Fibroblast of skin of back (primary cell): ENCODE measurements at regions not wholly inside any gene's neighbourhood (a gene's known extent, or its start where the extent isn't known, plus 50 kb on each side); places are given as distances from the start of the nearest gene placed in this dataset.
A peak's percentile ranks its signal among the peaks of the same experiment; 100 is the strongest.
"Not testable (repeated sequence)": the region's sequence is repeated elsewhere in the genome, so short reads cannot be mapped to it uniquely, and the experiment has no call there.

Experiments
- DNase-seq: peaks from one replicate; pipeline ENCODE4 v3.0.0-alpha.2; 2013

DNA sequence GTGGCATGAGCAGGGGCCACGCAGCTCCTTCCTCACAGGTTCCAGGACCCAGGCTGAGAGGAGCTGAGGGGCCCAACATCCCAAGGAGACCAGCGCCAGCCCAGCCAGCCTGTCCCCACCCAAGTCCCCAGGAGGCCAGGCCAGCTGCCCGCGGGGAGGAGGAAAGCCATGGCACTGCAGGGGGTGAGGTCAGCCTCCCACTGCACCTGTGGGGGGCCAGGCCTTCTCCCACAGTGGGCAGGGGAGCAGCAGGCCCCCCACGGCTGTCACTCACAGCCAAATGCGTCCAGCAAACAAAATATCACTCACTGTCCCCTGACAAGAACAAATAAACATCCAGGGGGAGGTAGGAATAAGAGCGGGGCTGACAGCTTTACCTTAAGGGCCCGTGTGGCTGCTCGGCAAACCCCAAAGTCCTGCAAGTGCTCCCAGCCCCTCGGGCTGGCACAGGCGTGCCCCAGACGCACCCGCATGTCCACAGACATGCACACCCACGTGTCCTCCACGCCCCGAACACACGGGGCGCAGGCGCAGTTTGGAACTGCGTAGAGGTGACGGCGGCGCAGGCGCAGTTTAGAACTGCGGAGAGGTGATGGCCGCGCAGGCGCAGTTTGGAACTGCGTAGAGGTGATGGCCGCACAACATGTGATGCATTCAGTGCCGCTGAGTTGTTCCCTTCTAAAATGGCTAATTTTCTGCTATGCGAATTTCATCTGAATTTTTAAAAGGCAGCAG lies 291.1 kb downstream of the FOXL1 start:
- DNase-seq: no peak

DNA sequence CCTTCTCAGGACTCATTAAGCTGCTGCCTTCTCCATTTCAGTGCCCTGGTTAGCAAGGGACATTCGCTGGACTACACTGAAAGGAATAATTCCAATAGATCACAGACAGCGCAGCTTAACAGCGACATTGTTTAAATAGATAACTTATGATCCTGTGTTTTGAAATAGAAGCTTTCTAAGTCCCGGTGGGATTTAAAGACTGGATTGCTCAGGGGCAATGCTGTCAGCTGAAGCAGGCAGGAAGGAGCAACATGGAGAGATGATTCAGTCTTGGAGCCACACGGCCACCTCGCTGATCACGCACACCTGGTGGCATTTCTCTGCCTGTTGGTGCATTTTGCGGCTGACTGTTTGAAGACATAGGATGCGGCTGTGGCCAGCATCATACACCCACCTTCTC lies 292.0 kb downstream of the FOXL1 start:
- peak; percentile 64 for DNase-seq

DNA sequence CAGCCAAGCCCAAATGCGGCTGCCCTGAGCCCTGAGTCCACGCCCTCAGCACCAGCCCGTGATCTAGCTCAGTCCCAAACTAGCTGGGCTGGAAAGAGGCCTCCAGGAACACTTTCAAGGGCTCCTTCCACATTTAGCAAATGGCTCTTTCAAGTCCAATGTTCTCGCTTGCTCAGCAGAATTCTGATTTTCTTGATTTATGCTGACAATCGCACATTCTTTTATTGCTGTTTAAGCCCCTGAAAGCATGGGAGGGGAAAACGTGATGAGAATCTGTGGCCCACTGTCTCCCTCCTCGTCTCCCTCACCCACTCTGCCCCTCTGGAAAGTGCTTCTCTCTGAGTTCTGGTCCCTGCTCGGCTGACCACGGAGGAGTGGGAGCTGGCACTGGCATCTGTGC lies 293.8 kb downstream of the FOXL1 start:
- no peak for DNase-seq

DNA sequence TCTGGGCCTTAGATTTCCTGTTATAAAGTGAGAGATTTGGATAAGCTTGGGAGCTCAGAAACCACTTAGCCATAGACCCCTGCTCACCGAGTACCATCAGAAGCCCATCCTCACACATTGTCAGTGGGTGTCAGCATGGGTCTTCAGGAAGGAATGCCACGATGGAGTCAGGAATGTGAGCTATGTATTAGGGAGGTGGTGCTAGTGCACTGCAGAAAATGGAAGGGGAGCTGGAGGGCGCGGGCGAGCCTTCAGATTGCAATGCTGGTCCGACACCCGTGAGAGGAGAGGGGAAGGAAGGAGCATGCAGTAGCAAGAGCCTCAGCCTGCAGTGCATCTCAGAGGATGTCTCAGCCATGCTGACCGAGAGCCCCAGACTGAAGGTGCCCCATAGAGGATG lies 294.5 kb downstream of the FOXL1 start:
- DNase-seq: no peak

DNA sequence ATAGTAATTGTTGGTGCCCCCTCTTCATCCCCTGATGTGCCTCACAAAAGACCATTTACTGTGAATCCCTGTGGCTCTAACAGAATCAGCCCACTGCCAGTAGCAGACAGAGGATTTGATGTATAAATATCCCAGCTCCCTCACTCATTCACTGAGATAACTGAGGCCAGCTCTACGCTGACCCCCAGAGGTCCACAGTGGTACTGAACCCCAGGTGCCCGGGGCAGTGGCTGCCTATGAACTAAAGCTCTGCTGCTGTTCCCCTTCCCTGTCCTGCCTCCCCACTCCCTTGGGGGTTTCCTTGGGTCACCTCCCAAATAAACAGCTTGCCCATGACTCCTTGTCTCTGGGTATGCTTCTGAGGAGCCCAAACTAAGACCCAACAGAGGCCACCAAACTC lies 295.8 kb downstream of the FOXL1 start:
- peak; percentile 28 for DNase-seq

DNA sequence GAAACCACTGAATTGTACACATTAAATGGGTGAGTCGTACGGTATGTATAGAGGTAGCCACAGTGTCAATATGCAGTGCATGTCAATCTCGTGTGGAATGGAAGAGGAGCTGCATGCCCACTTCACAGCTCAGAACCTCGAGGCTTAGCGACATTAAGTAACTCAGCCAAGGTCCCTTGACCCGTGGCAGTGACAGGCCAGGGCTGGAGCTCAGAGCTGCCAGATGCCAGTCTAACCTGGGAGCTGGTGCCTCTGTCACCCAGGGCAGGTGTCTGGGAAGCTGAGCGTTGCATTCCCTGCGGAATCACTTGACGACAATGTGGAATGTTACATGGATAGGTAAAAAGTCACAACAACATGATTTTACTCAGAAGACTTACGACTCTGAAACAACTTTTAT lies 298.1 kb downstream of the FOXL1 start:
- no peak for DNase-seq

DNA sequence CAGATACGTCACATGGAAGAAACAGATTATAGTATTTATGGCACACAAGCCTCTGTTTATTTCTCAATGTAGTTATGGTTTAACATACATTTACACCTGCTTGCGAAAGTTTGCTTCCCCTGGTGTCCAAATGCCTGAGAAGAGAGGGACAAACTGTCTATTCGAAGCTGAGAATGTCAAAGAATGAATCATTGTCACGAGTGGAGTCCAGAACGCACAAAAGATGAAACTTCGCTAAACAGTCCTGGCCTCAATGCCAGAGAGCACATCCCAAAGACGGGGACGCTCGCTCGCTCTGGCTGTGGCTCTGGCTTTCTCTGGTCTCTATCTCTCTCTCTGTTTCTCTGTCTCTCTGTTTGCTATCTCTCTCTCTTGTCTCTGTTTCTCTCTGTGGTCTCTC lies 298.8 kb downstream of the FOXL1 start:
- DNase-seq: no peak

DNA sequence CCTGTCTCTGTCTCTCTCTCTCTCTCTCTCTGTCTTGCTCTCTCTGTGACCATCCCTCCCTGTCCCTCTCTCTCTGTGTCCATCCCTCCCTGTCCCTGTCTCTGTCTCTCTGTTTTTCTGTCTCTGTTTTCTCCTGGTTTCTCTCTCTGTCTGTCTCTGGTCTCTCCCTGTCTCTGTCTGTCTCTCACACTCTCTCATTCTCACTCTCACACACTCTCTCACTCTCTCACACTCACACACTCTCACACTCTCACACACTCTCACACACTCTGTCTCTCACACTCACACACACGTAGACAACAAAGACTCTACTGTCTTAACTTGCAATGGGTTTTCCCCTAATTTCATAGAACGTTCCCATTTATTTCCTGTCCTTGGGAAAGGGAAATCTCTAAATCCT lies 299.5 kb downstream of the FOXL1 start:
- no peak for DNase-seq

DNA sequence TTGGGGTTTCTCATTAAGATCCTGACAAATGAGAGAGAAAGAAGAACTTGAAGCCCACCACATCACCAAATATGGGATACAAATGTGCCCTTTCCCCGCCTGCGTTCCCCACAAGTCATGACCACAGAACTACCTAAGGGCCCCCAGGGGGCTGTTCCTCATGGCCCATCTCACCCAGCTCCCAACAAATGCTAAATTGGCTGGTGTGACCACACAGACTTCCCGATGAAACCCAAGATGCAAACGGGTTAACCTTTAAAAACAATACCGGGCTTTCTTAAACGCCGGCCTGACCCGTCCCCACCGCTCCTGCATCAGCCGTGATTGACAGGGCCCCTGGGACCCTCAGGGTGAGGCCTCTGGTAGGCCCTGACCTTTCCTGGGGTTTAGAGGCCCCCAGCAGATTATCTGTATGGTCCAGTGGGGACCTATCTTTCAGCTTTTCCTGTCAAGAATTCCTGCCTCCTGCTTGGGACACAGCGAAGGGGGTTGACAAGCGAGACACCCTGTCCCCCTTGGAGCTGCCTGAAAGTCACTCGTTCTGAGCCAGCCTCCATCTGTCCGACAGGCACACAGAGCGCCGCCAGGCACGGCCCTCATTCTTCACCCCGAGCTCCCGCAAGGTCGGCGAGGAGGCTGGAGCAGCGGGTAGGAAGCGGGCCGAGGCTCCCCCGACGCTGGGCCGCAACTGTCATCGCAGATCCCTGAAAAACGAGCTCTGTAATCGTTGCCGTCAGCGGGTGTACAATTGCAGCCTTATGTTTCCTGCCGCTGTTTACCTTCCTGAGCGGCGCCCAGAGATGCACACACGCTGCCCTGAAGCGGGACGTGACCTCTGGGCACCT lies 300.1 kb downstream of the FOXL1 start:
- DNase-seq: no peak

DNA sequence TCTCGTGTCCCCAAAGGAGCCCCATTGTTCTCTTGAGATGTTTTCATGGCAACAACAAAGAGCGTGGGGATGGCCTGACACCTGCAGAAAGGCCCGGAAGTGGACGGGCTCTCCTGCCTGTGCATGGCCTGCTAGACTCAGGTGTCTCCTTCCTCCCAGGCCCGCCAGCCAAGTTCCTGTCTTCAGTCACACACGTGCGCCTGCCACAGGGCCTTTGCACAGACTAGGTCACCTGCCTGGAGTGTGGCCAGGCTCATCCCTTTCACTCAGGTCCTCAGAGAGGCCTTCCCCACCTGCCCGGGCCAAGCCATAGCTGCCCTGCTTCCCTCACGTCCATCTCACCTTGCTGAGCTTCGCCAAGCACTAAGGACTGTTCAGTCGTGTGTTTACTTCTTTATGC lies 300.9 kb downstream of the FOXL1 start:
- DNase-seq: no peak

DNA sequence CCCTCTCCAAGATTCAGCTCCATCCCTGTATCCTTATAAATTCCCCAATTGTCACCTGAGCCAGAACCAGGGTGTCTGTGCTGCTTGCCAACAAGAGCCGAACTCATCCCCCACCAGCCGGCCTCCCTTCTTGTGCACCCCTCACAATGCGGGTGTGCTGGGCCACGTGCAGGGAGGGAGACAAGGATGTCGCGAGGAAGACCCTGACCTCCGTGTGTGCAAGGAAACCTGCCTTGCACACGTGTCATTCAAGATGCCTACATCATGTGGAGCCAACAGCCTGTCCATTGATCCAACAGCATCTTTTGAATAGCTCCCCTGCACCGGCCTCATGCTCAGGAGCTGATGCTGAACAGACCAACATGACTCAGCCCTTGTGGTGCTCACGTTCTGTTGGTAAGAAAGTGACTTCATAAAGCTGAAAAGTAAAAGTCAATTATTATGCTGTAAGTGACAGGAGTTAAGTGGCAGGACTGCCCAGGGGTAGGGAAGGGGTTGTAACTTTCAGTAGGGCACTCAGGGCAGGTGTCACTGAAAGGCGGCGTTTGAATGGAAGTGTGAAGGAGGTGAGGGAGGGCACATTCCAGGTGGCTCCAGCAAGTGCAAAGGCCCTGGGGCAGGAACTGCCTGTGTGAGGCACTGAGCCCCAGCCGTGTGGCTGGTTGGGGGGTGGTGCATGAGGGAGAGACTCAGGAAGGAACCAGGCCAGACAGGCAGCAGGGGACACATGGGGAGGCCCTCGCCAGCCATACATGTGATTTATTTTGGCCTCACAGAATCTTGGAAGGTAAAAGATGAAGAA lies 302.2 kb downstream of the FOXL1 start:
- no peak for DNase-seq

DNA sequence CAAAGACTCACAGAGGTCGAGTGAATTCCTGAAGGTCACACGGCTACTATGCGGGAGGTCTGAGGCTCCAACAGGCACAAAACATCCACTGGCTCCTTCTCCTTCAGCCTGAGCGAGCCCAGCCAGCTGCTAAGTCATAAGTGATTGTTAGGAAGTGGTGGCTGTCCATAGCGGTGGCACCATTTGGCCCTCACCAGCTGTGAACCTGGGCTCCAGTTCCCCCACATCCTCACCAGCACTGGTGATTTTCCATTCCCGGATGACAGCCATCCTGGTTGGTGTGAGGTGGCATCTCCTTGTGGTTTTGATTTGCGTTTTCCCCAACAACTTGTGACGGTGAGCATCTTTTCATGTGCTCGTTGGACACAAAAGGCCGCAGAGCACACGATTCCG lies 302.8 kb downstream of the FOXL1 start:
- DNase-seq: no peak

DNA sequence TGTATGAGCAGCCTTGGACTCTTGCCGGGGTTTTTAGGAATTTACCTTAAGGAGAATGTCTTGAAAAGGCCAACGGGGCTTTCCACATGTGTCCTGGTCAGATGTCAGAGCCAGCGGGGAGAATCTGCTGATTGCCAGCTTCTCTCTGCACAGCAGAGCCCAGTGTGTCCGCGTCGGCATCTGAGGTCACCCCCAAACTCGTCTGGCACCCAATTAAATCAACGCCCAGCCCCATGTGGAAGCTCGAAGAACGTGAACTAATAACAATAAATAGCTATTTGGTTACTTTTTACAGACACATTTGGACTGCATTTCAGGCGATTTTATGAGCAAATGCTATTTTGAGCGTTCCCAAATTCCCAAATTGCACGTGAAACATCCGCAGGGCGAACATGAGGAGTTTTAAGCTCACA lies 303.5 kb downstream of the FOXL1 start:
- no peak for DNase-seq

DNA sequence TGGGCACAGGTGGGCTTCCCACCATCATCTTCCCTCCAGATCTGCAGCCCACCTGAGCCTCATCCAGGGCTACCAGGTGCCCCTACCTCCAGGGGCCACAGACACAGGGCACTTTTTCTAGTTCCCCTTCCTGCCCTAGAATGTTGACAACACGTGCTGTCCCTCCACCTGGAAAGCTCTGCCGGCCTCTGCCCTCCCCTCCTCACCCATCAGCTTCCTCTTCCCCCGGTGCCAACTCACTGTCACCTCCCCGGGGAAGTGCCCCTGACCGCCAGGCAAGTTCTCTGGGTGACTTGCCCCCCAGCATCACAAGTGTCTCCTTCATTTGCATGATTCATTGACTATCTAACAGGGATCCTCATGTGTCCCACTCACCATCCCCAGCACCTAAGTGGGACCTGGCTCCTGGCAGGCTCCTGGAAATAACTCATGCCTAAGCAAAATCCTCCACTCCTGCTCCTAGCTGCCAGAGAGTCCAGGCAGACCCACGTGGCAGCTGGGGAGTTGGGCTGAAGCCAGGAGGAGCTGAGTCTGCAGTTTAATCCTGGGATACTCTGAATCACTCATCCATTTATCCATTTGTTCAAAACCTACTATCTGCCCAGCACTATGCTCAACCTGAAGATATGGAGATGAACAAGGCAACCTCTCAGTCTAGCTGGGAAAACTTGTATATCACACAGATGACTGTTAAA lies 304.4 kb downstream of the FOXL1 start:
- DNase-seq: peak; percentile 80

DNA sequence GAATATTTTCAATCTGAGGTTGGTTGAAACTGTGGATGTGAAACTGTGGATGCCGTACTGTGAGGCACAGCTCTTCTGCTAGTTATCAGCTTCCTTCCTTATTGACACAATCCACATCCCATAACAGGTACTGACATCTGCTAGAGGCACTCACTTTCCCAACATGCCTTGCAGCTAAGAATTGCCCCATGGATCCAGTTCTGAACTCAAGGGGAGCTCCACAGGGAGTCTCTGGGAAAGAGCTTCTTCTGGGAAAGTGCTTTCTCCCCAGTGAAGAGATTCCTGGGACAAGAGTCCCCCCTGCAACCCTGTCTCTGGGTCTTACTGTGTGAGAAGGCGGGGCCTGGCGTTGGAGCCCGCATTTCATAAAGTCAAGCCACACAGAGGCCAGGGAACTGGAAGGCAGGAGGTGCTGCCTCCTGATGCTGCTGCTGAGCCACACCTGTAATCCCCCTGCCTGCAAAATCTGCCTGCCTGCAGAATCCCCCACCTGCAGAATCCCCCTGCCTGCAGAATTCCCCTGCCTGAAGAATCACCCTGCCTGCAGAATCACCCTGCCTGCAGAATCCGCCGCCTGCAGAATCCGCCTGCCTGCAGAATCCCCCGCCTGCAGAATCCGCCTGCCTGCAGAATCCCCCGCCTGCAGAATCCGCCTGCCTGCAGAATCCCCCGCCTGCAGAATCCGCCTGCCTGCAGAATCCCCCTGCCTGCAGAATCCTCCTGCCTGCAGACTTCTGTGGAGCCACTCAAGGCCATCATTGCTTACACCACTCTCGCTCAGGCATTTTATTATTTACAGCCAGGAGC lies 305.4 kb downstream of the FOXL1 start:
- DNase-seq: no peak

DNA sequence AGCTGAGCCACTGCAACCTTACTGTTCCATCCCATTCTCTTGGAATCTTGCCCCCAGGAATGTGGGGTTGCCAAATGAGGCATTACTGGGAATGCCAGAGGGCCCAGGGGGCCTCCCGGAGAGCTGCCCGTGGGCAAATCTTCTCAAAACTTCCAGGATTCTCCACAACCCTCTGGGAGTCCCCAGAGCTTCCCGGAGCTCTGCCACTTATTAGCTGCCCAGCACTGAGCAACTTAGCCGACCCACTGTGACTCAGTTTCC lies 306.0 kb downstream of the FOXL1 start:
- peak; percentile 72 for DNase-seq

DNA sequence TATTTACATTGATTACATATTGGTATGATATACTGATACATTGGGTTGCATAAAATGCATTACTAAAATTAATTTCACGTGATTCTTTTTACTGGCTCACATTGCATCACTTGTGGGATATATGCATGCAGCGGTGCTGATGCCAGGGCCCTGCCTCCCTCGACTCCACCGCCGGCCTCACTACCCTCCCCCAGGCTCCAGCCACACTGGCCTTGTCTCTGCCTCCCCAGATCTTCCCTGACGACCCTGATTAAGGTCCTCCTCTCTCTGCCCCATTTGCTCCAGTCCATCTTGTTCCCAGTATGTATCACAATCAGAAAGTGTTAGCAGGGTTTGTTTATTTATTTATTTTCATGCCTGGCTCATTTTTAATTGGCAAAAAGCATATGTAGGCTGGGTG lies 306.8 kb downstream of the FOXL1 start:
- DNase-seq: no peak

DNA sequence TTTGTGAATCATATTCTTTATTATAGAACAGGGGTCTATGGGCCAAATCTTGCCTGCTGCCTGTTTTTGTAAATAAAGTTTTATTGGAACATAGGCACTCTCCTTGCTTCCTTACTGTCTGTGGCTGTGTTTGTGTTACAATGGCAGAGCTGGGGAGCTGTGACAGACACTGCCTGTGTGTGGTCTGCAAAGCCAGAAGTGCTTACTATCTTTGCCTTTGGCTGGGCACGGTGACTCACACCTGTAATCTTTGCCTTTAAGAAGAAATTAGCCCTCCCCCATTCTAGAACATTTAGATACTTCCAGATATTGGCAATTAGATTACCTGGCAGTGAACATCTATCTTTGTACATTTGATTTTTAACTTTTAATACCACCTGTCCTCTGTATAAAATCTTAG lies 308.3 kb downstream of the FOXL1 start:
- DNase-seq: peak; percentile 38

DNA sequence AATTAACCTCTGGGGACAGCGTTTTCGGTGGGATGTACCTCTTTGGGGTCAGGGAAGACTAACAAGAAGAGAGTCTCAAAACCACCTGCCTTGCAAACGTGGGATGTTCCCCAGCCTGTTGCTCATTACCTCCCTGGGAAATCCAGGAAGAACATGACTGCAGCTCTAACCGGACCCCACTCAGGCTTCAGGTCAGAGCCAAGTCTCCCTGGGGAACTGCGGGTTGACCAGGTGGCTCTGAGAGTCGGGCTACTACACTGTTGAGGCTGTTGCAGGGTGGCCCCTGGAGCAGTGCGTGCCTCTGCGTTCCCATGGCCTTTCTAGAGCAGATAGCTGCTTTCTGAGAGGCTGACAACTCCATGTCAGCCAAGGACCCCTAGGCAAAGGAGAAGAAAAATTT lies 309.1 kb downstream of the FOXL1 start:
- no peak for DNase-seq

DNA sequence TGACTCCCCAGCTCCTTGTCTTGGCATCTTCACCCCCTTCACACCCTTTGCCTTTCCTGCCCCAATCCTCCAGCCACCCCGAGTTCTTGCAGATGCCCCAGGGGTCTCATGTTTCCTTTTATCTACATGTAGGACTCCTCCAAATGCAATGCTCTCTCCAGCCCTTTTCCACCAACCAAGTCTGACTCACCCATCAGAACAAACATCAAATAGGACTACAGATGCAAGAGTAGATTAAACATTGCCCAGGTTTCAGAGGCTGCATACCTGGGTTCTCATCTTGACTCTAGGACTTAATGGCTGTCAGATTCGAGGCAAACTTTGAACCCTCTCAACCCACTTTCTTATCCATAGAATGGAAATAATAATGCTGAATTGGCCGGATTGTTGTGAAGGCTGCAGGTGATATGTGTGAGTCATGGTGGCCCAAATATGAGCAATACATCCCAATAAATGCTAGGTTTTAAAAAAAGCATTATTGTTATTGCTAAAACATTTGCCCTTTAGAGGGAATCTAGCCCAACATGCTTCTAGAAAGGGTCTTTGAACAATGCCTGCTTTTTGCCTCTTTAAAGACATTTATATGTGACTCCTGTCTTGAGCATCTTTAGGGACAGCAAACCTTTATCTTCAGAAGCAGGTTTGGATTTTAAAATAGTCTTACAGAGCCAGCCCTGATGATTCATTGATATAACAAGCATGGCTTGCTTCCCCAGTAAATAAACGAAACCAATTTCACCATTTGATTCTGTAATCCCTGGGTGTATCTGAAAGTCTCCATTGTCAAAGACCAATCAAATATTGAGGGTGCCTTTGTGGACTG lies 310.1 kb downstream of the FOXL1 start:
- no peak for DNase-seq

DNA sequence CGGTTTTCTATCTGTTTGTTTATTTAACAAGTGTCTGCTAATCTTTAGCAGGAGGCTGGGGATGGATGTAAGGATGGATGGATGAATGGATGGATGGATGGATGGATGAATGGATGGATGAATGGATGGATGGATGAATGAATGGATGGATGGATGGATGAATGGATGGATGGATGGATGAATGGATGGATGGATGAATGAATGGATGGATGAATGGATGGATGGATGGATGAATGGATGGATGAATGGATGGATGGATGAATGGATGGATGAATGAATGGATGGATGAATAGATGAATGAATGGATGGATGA lies 310.7 kb downstream of the FOXL1 start:
- not testable (repeated sequence) for DNase-seq
